WERI-Rb-1 (cell line): ENCODE measurements at regions not wholly inside any gene's neighbourhood (a gene's known extent, or its start where the extent isn't known, plus 50 kb on each side); places are given as distances from the start of the nearest gene placed in this dataset.

Source experiments
- DNase-seq: peaks from one replicate; pipeline ENCODE4 v3.0.0-alpha.2; 2020
- H3K27ac ChIP-seq: fragments of 250-450 bp; sonication (Bioruptor Pico); 2 replicates; pipeline ENCODE4 v1.5.1; 2020; ENCODE audit warnings: mild to moderate bottlenecking, moderate library complexity
- H3K27me3 ChIP-seq: fragments of 250-450 bp; sonication (Bioruptor Pico); 2 replicates; pipeline ENCODE4 v1.5.1; 2021; ENCODE audit warnings: mild to moderate bottlenecking, low read depth, moderate library complexity; ENCODE audit not compliant: insufficient read depth, severe bottlenecking
- H3K36me3 ChIP-seq: fragments of 250-450 bp; sonication (Bioruptor Pico); 2 replicates; pipeline ENCODE4 v1.5.1; 2020; ENCODE audit warnings: mild to moderate bottlenecking, moderate library complexity
- H3K4me3 ChIP-seq: 2 replicates; pipeline ENCODE4 v1.5.1; 2011; ENCODE audit warnings: low read depth, mild to moderate bottlenecking, control low read depth, low read length
- H3K9me3 ChIP-seq: fragments of 250-450 bp; sonication (Bioruptor Pico); 2 replicates; pipeline ENCODE4 v1.5.1; 2021; ENCODE audit warnings: mild to moderate bottlenecking, moderate library complexity; ENCODE audit not compliant: severe bottlenecking
- TF ChIP-seq, protein P1 (sequence below): IDR thresholded peaks from 2 replicates; pipeline ENCODE4 v1.5.1; 2011; ENCODE audit warnings: low read depth, mild to moderate bottlenecking, control low read depth, inconsistent platforms, low read length

- Histone ChIP-seq H3K4me3 (no peak overlapping the region), H3K36me3 (no peaks in the 10 kb centered on the region), H3K27me3 (no peaks in the 10 kb centered on the region), H3K27ac (peak overlapping the region; percentile 50), H3K9me3 (no peaks in the 10 kb centered on the region)
- TF ChIP-seq, protein P1, sequence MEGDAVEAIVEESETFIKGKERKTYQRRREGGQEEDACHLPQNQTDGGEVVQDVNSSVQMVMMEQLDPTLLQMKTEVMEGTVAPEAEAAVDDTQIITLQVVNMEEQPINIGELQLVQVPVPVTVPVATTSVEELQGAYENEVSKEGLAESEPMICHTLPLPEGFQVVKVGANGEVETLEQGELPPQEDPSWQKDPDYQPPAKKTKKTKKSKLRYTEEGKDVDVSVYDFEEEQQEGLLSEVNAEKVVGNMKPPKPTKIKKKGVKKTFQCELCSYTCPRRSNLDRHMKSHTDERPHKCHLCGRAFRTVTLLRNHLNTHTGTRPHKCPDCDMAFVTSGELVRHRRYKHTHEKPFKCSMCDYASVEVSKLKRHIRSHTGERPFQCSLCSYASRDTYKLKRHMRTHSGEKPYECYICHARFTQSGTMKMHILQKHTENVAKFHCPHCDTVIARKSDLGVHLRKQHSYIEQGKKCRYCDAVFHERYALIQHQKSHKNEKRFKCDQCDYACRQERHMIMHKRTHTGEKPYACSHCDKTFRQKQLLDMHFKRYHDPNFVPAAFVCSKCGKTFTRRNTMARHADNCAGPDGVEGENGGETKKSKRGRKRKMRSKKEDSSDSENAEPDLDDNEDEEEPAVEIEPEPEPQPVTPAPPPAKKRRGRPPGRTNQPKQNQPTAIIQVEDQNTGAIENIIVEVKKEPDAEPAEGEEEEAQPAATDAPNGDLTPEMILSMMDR = no peak
- peak; percentile 73 for DNase-seq
These were observed 153.4 kb upstream of the LRFN2 start for GRCh38 chr6:40740518-40740917.

DNA sequence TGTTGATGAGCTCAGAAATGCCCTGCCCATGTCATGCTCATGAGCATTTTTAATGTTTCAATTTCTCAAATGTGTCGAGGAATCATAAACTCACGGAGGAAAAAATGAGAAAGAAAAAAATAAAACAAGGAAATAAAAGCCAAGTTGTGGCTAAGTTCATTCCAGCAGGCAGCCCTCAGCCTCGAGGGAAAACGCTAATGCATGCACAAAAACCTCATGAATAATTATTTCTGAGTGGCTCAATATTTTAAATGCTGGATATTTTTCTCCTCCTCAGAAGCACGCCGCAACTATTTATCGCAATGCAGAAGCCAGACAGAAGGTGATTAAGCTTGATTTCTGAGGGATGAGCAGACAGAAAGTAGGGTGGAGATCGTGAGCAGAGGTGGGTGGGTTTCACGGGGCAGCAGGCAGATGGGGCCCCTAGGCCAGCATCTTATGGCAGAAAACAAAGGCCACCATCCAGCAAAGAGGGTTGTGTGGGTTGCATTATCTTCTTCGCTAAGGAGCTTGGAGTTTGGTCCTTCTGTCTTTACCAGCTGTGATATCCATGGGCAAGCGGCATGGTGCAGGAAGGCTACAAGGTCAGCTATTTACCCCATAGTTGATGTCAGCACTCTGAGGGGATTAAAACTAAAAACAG lies 151.5 kb upstream of the LRFN2 start:
- peak overlapping the region; percentile 62 for H3K27ac ChIP-seq
- no peaks in the 10 kb centered on the region for H3K27me3 ChIP-seq
- no peak overlapping the region for H3K4me3 ChIP-seq
- TF ChIP-seq, protein P1 = no peak
- peak; percentile 82 for DNase-seq
- no peaks in the 10 kb centered on the region for H3K36me3 ChIP-seq
- H3K9me3 ChIP-seq = no peaks in the 10 kb centered on the region

- Histone ChIP-seq H3K4me3 (no peak overlapping the region), H3K9me3 (no peaks in the 10 kb centered on the region), H3K27ac (no peak overlapping the region), H3K27me3 (no peaks in the 10 kb centered on the region), H3K36me3 (no peaks in the 10 kb centered on the region)
- DNase-seq = no peak
- TF ChIP-seq, protein P1 = no peak
These were observed 148.4 kb upstream of the LRFN2 start for GRCh38 chr6:40735521-40735920.

GRCh38 chr6:40735121-40735520 lies 148.0 kb upstream of the LRFN2 start:
- DNase-seq = no peak
- H3K27me3 ChIP-seq = no peaks in the 10 kb centered on the region
- TF ChIP-seq, protein P1 = no peak

GRCh38 chr6:40734607-40735006 lies 147.4 kb upstream of the LRFN2 start:
- H3K4me3 ChIP-seq = no peak overlapping the region
- H3K9me3 ChIP-seq = no peaks in the 10 kb centered on the region
- no peak overlapping the region for H3K27ac ChIP-seq
- TF ChIP-seq, protein P1 = no peak
- no peaks in the 10 kb centered on the region for H3K27me3 ChIP-seq
- H3K36me3 ChIP-seq = no peaks in the 10 kb centered on the region
- no peak for DNase-seq

More at GRCh38 chr6:40735121-40735520, 148.0 kb upstream of the LRFN2 start:
- no peaks in the 10 kb centered on the region for H3K9me3 ChIP-seq
- no peak overlapping the region for H3K4me3 ChIP-seq
- H3K36me3 ChIP-seq = no peaks in the 10 kb centered on the region
- H3K27ac ChIP-seq = no peak overlapping the region
